ENCODE measurements at regions not wholly inside any gene's neighbourhood (a gene's known extent, or its start where the extent isn't known, plus 50 kb on each side); places are given as distances from the start of the nearest gene placed in this dataset.
A peak's percentile ranks its signal among the peaks of the same experiment; 100 is the strongest.

DNA sequence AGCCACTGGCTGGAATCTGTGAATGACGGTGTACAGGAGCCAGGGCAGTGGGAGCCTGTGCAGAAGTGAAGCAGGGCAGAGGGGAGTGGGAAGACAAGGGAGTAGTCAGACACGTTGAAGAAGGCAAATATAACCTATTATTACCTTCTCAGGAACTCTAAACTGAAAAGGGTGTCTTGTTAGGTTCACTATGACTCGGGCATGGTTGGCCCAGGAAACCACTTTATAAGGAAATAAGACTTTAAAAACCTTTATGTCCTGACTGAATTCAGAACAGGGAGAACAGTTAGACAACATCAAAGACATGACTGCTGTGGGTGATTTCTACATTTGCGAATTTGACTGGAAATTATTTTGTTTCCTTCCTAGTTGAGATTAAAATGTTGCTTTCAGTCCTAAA lies 107.5 kb downstream of the ACER2 start:
- intact Hi-C loops (cut with DNase I): no loop called here
- DNase-seq: no peak
- no peak for FAIRE-seq

DNA sequence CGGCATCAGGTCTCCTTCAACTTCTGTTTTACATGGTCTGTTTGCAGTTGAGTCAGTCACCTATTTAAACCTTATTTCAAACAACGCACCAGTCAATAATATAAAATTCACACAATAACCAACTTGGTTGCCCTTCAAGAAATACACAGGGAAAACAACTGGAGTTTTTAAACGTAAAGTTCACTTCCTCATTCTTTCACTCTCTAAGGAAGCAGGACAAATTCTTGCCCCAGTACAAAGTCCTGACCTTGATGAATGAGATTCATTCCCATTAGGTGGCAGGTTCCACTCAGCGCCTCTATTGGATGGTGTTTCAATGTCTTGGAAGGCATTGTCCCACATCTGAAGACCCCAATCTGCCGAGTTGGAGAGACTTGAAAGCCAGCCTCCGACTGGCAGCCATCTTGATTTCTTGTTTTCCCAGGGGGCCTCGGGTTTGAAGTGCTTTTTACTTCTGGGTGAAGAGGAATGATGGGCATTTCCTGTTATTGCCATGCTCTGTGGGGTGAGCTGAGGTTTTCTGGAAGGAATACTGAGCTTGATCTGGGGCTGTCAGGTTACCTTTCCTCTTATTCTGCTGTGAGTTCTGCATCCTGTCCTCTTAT lies 105.0 kb downstream of the ACER2 start:
- DNase-seq: no peak

More for the DNA sequence above, 107.5 kb downstream of the ACER2 start:
- TF ChIP-seq, protein P1, sequence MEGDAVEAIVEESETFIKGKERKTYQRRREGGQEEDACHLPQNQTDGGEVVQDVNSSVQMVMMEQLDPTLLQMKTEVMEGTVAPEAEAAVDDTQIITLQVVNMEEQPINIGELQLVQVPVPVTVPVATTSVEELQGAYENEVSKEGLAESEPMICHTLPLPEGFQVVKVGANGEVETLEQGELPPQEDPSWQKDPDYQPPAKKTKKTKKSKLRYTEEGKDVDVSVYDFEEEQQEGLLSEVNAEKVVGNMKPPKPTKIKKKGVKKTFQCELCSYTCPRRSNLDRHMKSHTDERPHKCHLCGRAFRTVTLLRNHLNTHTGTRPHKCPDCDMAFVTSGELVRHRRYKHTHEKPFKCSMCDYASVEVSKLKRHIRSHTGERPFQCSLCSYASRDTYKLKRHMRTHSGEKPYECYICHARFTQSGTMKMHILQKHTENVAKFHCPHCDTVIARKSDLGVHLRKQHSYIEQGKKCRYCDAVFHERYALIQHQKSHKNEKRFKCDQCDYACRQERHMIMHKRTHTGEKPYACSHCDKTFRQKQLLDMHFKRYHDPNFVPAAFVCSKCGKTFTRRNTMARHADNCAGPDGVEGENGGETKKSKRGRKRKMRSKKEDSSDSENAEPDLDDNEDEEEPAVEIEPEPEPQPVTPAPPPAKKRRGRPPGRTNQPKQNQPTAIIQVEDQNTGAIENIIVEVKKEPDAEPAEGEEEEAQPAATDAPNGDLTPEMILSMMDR (IDR thresholded peaks at IDR 0.05): no peak
- Histone ChIP-seq H3K4me3 (no peak overlapping the region), H3K9me3 (no peaks in the 10 kb centered on the region), H3K27ac (no peak overlapping the region), H3K27me3 (no peaks in the 10 kb centered on the region), H3K4me1 (no peaks in the 10 kb centered on the region), H3K36me3 (no peaks in the 10 kb centered on the region)
- WGBS, 2 donors: 57 to 65% methylated on average over 4 of the region's 4 CpGs
- no peak for ATAC-seq

DNA sequence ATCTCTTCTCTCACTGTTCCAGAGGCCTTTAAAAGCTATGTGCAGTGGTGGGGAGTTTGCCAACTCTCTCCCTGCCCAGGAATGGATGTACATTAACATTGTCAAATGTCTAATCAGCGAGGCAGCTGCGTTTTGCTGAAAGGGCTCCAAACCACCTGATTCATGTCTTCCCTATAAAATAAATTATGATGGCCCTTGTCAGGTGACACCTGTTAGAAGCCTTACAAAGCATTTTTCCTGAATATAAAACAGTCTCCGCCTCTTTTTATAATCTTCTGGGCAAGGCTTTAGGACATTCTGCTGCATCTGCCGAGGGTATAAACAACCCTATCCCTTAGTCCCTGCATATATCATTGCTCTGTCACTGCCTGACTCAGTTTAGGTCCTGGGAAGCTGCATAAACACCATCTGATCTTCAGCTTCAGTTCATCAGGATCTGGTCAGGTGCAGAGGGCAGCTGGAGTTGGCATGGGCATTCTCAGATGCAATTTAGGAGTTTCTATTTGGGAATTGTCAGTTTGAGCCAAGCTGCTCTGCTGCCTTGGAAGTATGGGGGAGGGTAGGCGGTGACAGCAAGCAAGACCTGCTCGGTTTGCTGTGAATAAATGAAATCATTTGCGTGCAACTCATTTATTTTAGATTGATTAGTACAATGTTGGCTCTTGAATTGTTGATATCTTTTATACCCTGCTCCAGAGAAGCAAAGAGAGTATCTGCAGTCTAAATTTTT lies 103.5 kb downstream of the ACER2 start:
- DNase-seq (no peak), FAIRE-seq (no peak), ATAC-seq (no peak)
- Histone ChIP-seq H3K27ac (no peak overlapping the region), H3K4me3 (no peak overlapping the region), H3K27me3 (no peaks in the 10 kb centered on the region), H3K36me3 (no peaks in the 10 kb centered on the region), H3K4me1 (no peaks in the 10 kb centered on the region), H3K9me3 (no peaks in the 10 kb centered on the region)
- intact Hi-C loops (cut with DNase I): no loop called here
- TF ChIP-seq, protein P1 (IDR thresholded peaks at IDR 0.05): no peak
- 44 to 46% methylated on average over 7 of the region's 7 CpGs for WGBS, 2 donors

More for the DNA sequence above, 105.0 kb downstream of the ACER2 start:
- WGBS, 2 donors: 45% methylated on average over 7 of the region's 7 CpGs
- Histone ChIP-seq H3K9me3 (no peaks in the 10 kb centered on the region), H3K36me3 (no peaks in the 10 kb centered on the region), H3K4me3 (no peak overlapping the region), H3K27me3 (no peaks in the 10 kb centered on the region), H3K27ac (no peak overlapping the region), H3K4me1 (no peaks in the 10 kb centered on the region)
- TF ChIP-seq, protein P1 (IDR thresholded peaks at IDR 0.05): no peak
- peak in 2 of 4 donors; percentile 28 to 29 for ATAC-seq
- FAIRE-seq: no peak
- intact Hi-C loops (cut with DNase I): no loop called here

- intact Hi-C loops (cut with DNase I): no loop called here
- WGBS, 2 donors: 71 to 72% methylated on average over 3 of the region's 3 CpGs
- TF ChIP-seq, protein P1 (IDR thresholded peaks at IDR 0.05): no peak
- no peak overlapping the region for H3K27ac ChIP-seq
- H3K27me3 ChIP-seq: no peaks in the 10 kb centered on the region
- no peaks in the 10 kb centered on the region for H3K36me3 ChIP-seq
- DNase-seq (no peak), ATAC-seq (no peak), FAIRE-seq (no peak)
- H3K4me1 ChIP-seq: no peaks in the 10 kb centered on the region
- H3K9me3 ChIP-seq: no peaks in the 10 kb centered on the region
- H3K4me3 ChIP-seq: no peak overlapping the region
Observed at GRCh38 chr9:19511694-19512093, 102.9 kb downstream of the ACER2 start.

DNA sequence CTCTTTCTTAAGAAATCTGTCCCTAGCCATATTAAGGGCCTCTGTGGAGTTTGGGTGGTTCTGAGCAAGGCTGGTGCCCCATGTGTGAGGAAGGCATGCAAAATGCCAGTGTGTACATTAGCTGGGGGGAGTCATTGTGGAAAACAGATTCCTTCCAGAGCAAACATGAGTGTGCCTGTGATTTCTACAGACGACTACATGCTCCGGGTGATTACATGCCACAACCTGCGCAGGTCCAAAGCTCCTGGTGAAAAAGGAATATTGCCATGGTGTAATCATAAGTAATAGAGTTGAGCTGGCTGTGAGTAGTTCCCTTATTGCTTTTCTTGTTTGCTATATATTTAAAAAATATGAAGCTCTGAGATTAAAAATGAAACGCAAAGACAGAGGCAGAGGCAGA lies 102.1 kb downstream of the ACER2 start:
- TF ChIP-seq, protein P1 (IDR thresholded peaks at IDR 0.05): no peak
- FAIRE-seq: no peak
- 65 to 71% methylated on average over 4 of the region's 4 CpGs for WGBS, 2 donors
- H3K27me3 ChIP-seq: no peaks in the 10 kb centered on the region
- intact Hi-C loops (cut with DNase I): no loop called here
- H3K4me1 ChIP-seq: no peaks in the 10 kb centered on the region
- H3K9me3 ChIP-seq: no peaks in the 10 kb centered on the region
- no peak overlapping the region for H3K4me3 ChIP-seq
- no peak for ATAC-seq
- no peaks in the 10 kb centered on the region for H3K36me3 ChIP-seq
- no peak overlapping the region for H3K27ac ChIP-seq
- no peak for DNase-seq
